ENCODE measurements at regions not wholly inside any gene's neighbourhood (a gene's known extent, or its start where the extent isn't known, plus 50 kb on each side); places are given as distances from the start of the nearest gene placed in this dataset.

DNA sequence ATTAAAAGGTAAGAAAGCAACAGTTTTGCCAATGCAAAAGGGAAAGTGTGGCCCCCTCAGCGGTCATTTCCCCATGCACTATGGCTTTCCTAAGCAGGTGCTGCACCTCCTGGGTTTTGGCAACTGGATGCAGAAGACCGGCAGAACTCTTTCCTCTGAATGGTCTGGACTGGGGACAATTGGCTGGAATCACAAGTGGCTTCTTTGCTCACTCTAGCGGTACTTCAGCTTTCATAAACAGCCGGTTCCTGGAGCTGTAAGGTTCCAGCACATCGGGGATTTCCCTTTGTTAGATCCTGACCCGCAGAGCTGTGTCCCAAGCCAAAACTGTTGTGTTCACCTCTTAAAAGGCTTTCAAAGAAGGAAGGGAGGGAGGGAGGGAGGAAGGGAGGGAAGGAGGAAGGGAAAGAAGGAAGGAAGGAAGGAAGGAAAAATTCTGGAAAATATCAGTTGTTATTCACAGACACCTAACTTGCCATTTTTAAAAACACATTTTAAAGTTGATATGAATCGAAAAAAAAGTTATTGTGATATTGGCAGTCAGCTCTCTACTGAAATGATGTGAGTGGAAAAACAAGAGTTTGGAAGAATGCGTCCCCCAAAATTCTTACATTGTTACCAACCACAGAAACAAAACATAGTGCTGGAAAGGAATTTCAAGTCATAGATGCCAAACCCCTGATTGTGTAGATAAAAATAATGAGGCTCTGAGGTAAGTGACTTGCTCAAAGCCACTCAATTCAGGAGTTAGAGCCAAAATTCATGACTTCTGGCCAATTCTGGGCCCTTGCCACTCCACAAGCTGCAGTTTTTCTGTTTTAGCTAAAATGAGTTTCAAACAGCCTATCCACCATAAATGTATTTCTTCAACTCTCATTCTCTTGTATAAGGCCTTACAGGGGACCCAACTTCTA is 220.6 kb upstream of the HMGA2 start:
- DNase-seq (ENCODE audit: low read depth): peak; percentile 93
- peak overlapping the region; percentile 61 for H3K4me3 ChIP-seq (ENCODE audit: low read depth, low read length)
- TF ChIP-seq, protein P1, sequence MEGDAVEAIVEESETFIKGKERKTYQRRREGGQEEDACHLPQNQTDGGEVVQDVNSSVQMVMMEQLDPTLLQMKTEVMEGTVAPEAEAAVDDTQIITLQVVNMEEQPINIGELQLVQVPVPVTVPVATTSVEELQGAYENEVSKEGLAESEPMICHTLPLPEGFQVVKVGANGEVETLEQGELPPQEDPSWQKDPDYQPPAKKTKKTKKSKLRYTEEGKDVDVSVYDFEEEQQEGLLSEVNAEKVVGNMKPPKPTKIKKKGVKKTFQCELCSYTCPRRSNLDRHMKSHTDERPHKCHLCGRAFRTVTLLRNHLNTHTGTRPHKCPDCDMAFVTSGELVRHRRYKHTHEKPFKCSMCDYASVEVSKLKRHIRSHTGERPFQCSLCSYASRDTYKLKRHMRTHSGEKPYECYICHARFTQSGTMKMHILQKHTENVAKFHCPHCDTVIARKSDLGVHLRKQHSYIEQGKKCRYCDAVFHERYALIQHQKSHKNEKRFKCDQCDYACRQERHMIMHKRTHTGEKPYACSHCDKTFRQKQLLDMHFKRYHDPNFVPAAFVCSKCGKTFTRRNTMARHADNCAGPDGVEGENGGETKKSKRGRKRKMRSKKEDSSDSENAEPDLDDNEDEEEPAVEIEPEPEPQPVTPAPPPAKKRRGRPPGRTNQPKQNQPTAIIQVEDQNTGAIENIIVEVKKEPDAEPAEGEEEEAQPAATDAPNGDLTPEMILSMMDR (conservative IDR thresholded peaks at IDR 0.05; ENCODE audit: low read depth, low read length): no peak

DNA sequence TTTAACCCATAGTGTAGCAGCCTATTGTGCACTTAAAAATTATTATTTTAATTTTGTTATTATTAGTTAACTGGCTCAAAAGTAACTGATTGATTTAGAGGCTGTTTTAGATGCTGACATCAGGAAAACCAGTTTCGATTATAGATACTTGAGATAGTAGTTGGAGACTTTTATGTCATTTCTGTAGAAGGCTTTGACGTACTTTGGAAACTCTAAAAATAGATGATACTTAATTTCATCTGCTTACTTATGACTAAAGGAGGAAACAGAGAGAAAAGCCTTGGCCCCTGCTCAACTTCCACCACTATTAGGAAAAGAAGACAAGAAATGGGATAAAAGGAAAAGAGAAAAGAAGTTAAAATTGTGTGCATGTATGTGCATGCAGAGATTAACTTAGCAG is 219.3 kb upstream of the HMGA2 start:
- TF ChIP-seq, protein P1 (conservative IDR thresholded peaks at IDR 0.05; ENCODE audit: low read depth, low read length): no peak
- peak; percentile 53 for DNase-seq (ENCODE audit: low read depth)
- H3K4me3 ChIP-seq (ENCODE audit: low read depth, low read length): no peak overlapping the region

DNA sequence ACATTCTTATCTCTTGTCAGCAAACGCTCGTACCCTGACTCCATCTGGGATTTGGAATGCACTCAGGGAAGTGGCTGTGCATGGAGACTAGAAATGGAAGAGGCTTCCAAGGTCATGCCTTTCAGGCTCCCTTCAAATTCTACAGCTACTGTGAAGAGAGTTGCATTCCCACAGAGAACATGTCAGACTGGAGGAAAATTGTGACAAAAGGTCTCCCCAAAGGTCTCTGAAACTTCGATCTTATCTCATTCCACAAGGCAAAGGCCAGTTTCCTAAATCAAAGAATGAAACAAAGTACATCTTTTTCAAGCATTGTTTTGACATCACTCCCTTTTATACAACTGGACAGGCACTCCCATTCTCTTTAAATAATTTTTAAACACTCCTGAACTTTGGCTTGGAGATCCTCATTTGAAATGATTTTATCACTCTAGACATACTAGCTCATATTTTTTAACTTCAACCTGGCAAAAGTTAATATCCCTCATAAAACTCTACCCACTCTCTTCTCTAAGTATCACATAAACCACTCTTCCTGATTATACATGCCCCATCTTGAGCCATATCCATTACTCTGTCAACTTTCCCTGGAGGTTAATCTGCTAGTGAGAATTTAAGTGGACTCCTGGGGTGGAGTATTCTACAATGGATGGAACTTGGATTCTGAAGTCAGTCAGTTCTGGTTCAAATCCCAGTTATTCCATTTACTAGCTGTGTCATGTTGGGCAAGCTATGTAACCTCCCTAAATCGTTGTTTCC is 218.1 kb upstream of the HMGA2 start:
- no peak for DNase-seq (ENCODE audit: low read depth)
- no peak overlapping the region for H3K4me3 ChIP-seq (ENCODE audit: low read depth, low read length)
- TF ChIP-seq, protein P1 (conservative IDR thresholded peaks at IDR 0.05; ENCODE audit: low read depth, low read length): no peak

DNA sequence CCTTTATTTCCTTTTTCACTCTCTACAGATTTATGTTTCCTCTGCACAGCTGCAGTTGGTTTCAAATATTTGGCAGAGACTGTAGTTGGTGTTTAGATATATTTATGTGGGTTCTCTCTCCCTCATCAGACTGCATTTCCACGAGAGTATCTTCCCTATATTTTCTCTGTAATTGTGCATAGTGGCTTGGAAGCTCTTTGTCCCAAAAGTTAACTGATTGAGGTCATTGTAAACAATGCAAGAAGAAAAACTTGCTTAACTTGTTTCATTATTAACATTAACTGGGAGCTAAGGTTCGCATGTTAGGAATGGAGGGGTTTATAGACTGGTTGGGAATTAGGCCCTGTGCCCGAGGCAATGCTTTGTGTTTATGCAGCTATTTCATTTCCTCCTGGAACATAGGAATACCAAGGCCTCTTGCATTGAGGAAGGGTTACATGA is 216.9 kb upstream of the HMGA2 start:
- TF ChIP-seq, protein P1 (conservative IDR thresholded peaks at IDR 0.05; ENCODE audit: low read depth, low read length): no peak
- no peak overlapping the region for H3K4me3 ChIP-seq (ENCODE audit: low read depth, low read length)
- no peak for DNase-seq (ENCODE audit: low read depth)

DNA sequence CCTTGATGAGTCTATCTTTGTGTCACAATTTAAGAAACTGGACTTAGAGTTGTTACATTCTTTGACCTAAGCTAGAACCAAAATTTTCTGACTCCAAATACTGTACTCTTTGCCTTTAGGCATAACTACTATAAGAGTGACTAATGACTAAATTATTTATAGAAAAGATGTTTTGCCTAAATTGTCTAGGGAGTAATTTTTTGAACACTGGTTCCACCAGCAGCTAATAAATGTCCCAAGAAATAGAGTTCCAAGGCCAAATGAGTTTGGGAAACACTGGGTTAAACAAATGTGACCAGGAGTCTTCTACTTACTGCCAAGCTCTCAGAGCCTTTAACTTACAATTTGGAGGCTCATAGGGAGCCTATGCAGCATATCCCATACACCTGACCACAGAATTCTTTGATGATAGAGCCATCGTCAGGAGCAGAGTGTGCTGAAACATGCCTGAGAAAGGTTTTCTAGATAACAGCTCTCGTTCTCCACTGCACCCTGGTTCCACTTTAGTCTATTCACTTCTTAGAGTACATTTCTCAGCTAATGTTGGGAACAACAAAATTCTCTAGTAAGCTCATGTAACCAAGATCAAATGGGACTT is 215.9 kb upstream of the HMGA2 start:
- DNase-seq (ENCODE audit: low read depth): peak; percentile 64
- TF ChIP-seq, protein P1 (conservative IDR thresholded peaks at IDR 0.05; ENCODE audit: low read depth, low read length): no peak
- H3K4me3 ChIP-seq (ENCODE audit: low read depth, low read length): no peak overlapping the region

DNA sequence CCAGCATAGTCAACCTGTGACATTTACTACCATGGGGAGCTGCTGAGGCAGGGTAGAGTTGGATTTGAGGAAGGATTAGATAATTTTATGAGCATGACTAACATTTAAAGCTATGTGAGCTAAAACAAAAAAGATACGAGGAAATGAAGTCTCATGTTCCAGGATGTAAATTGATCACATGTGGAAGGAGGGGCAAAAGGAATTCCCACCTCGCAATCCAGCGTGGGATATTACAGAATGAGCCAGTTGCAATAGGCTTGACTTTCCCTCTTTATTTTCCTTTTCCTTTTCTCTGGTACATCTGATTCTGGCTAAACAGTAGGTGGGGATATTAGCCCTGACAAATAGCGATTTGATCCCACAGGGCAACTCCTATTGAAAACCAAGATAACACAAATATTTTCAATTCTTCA is 214.9 kb upstream of the HMGA2 start:
- TF ChIP-seq, protein P1 (conservative IDR thresholded peaks at IDR 0.05; ENCODE audit: low read depth, low read length): peak; percentile 46
- no peak overlapping the region for H3K4me3 ChIP-seq (ENCODE audit: low read depth, low read length)
- DNase-seq (ENCODE audit: low read depth): peak; percentile 92
